Muscle layer of colon (tissue), 2 donors: ENCODE measurements at regions not wholly inside any gene's neighbourhood (a gene's known extent, or its start where the extent isn't known, plus 50 kb on each side); places are given as distances from the start of the nearest gene placed in this dataset.

Source experiments
- H3K27ac ChIP-seq: one replicate; pipeline ENCODE4 v1.7.0; 2013; ENCODE audit warnings: low read depth, mild to moderate bottlenecking, low read length, moderate library complexity
- H3K27me3 ChIP-seq, 2 donors: one replicate each; pipeline ENCODE4 v1.7.0; 2013; ENCODE audit warnings: low read length in 2 of 2, mild to moderate bottlenecking in 2 of 2; ENCODE audit not compliant: insufficient read depth in 2 of 2, control insufficient read depth in 1 of 2
- H3K36me3 ChIP-seq: one replicate; pipeline ENCODE4 v1.7.0; 2013; ENCODE audit warnings: mild to moderate bottlenecking, low read length; ENCODE audit not compliant: insufficient read depth
- H3K4me1 ChIP-seq: one replicate; pipeline ENCODE4 v1.7.0; 2013; ENCODE audit warnings: mild to moderate bottlenecking, low read length; ENCODE audit not compliant: insufficient read depth
- H3K4me3 ChIP-seq, 2 donors: one replicate each; pipeline ENCODE4 v1.7.0; 2013; ENCODE audit warnings: low read length in 2 of 2, low read depth in 1 of 2, mild to moderate bottlenecking in 1 of 2, moderate library complexity in 1 of 2
- H3K9ac ChIP-seq: one replicate; pipeline ENCODE4 v1.7.0; 2013; ENCODE audit warnings: low read length
- H3K9me3 ChIP-seq: one replicate; pipeline ENCODE4 v1.7.0; 2013; ENCODE audit warnings: mild to moderate bottlenecking, low read length
- donor health status: abdominal sarcoma.
- donor health status: Adenocarcinoma of cecum.

- Histone ChIP-seq H3K4me1 (no peaks in the 10 kb centered on the region), H3K9ac (no peak overlapping the region), H3K36me3 (no peaks in the 10 kb centered on the region), H3K27me3 (no peaks in the 10 kb centered on the region), H3K9me3 (no peaks in the 10 kb centered on the region), H3K4me3 (no peak overlapping the region), H3K27ac (no peak overlapping the region)
Observed at GRCh38 chr10:15445006-15445390, 73.9 kb upstream of the FAM171A1 start.

GRCh38 chr10:15444105-15445005, 73.3 kb upstream of the FAM171A1 start:
- Histone ChIP-seq H3K4me3 (no peak overlapping the region), H3K9ac (no peak overlapping the region), H3K36me3 (no peaks in the 10 kb centered on the region), H3K27me3 (no peaks in the 10 kb centered on the region), H3K9me3 (no peaks in the 10 kb centered on the region), H3K27ac (no peak overlapping the region), H3K4me1 (peaks cover under 1% of the 10 kb centered on the region)

GRCh38 chr10:15442056-15442455, 71.0 kb upstream of the FAM171A1 start:
- Histone ChIP-seq H3K9me3 (no peaks in the 10 kb centered on the region), H3K27ac (no peak overlapping the region), H3K36me3 (no peaks in the 10 kb centered on the region), H3K4me3 (no peak overlapping the region), H3K9ac (no peak overlapping the region), H3K27me3 (no peaks in the 10 kb centered on the region), H3K4me1 (peaks cover 7% of the 10 kb centered on the region)

GRCh38 chr10:15440204-15440711, 69.2 kb upstream of the FAM171A1 start:
- Histone ChIP-seq H3K9ac (no peak overlapping the region), H3K27ac (no peak overlapping the region), H3K4me3 (no peak overlapping the region), H3K27me3 (no peaks in the 10 kb centered on the region), H3K36me3 (no peaks in the 10 kb centered on the region), H3K9me3 (no peaks in the 10 kb centered on the region), H3K4me1 (peaks cover 7% of the 10 kb centered on the region)

GRCh38 chr10:15439341-15439842, 68.3 kb upstream of the FAM171A1 start:
- peak overlapping the region; percentile 7 for H3K27ac ChIP-seq
- peak overlapping the region in 1 of 2 donors; percentile 15 for H3K4me3 ChIP-seq
- H3K4me1 ChIP-seq = peaks cover 12% of the 10 kb centered on the region
- no peaks in the 10 kb centered on the region for H3K27me3 ChIP-seq
- H3K36me3 ChIP-seq = no peaks in the 10 kb centered on the region
- no peaks in the 10 kb centered on the region for H3K9me3 ChIP-seq
- H3K9ac ChIP-seq = peak overlapping the region; percentile 28

GRCh38 chr10:15436696-15437095, 65.6 kb upstream of the FAM171A1 start:
- H3K9me3 ChIP-seq = no peaks in the 10 kb centered on the region
- H3K4me3 ChIP-seq = no peak overlapping the region
- no peaks in the 10 kb centered on the region for H3K27me3 ChIP-seq
- H3K9ac ChIP-seq = no peak overlapping the region
- no peak overlapping the region for H3K27ac ChIP-seq
- H3K4me1 ChIP-seq = peaks cover 13% of the 10 kb centered on the region
- H3K36me3 ChIP-seq = no peaks in the 10 kb centered on the region

GRCh38 chr10:15433850-15434537, 62.9 kb upstream of the FAM171A1 start:
- H3K4me3 ChIP-seq = peak overlapping the region in 1 of 2 donors; percentile 54
- H3K9ac ChIP-seq = no peak overlapping the region
- no peaks in the 10 kb centered on the region for H3K27me3 ChIP-seq
- no peak overlapping the region for H3K27ac ChIP-seq
- no peaks in the 10 kb centered on the region for H3K36me3 ChIP-seq
- H3K4me1 ChIP-seq = peaks cover 9% of the 10 kb centered on the region
- no peaks in the 10 kb centered on the region for H3K9me3 ChIP-seq

- no peaks in the 10 kb centered on the region for H3K27me3 ChIP-seq
- H3K9ac ChIP-seq = no peak overlapping the region
- H3K27ac ChIP-seq = no peak overlapping the region
- H3K4me3 ChIP-seq = no peak overlapping the region
- no peaks in the 10 kb centered on the region for H3K9me3 ChIP-seq
- peaks cover 6% of the 10 kb centered on the region for H3K4me1 ChIP-seq
- no peaks in the 10 kb centered on the region for H3K36me3 ChIP-seq
Observed at GRCh38 chr10:15432266-15432665, 61.2 kb upstream of the FAM171A1 start.

GRCh38 chr10:15430969-15431771, 60.1 kb upstream of the FAM171A1 start:
- peaks cover 6% of the 10 kb centered on the region for H3K4me1 ChIP-seq
- no peaks in the 10 kb centered on the region for H3K36me3 ChIP-seq
- no peaks in the 10 kb centered on the region for H3K27me3 ChIP-seq
- no peaks in the 10 kb centered on the region for H3K9me3 ChIP-seq
- no peak overlapping the region for H3K4me3 ChIP-seq
- no peak overlapping the region for H3K9ac ChIP-seq
- H3K27ac ChIP-seq = no peak overlapping the region

- Histone ChIP-seq H3K36me3 (no peaks in the 10 kb centered on the region), H3K27ac (no peak overlapping the region), H3K4me1 (no peaks in the 10 kb centered on the region), H3K4me3 (no peak overlapping the region), H3K9me3 (no peaks in the 10 kb centered on the region), H3K27me3 (no peaks in the 10 kb centered on the region), H3K9ac (no peak overlapping the region)
Observed at GRCh38 chr10:15428681-15429080, 57.6 kb upstream of the FAM171A1 start.
